Colon (tissue), 2 donors: ENCODE measurements at regions not wholly inside any gene's neighbourhood (a gene's known extent, or its start where the extent isn't known, plus 50 kb on each side); places are given as distances from the start of the nearest gene placed in this dataset.

Experiments
- FAIRE-seq: peaks from 2 replicates; lab custom pipeline; 2012; peaks lifted over from hg19 to GRCh38; lab: Jason Lieb, UNC
- donor health status: control.
- donor health status: control.

- no peak for FAIRE-seq
Observed at GRCh38 chr1:55572878-55573734, 357.9 kb upstream of the USP24 start.

- FAIRE-seq: no peak
Observed at GRCh38 chr1:55571767-55572166, 356.6 kb upstream of the USP24 start.

GRCh38 chr1:55569417-55569816 lies 354.3 kb upstream of the USP24 start:
- no peak for FAIRE-seq

GRCh38 chr1:55568732-55569131 lies 353.6 kb upstream of the USP24 start:
- FAIRE-seq: no peak

- FAIRE-seq: no peak
Observed at GRCh38 chr1:55560266-55560665, 345.1 kb upstream of the USP24 start.

- FAIRE-seq: no peak
Observed at GRCh38 chr1:55559842-55560241, 344.7 kb upstream of the USP24 start.

GRCh38 chr1:55559161-55559611 lies 344.0 kb upstream of the USP24 start:
- no peak for FAIRE-seq

- FAIRE-seq: no peak
Observed at GRCh38 chr1:55558515-55558914, 343.4 kb upstream of the USP24 start.

GRCh38 chr1:55555956-55556725 lies 341.0 kb upstream of the USP24 start:
- FAIRE-seq: no peak

GRCh38 chr1:55554611-55555010 lies 339.4 kb upstream of the USP24 start:
- no peak for FAIRE-seq

- no peak for FAIRE-seq
Observed at GRCh38 chr1:55552636-55553035, 337.5 kb upstream of the USP24 start.

- no peak for FAIRE-seq
Observed at GRCh38 chr1:55547405-55547804, 332.2 kb upstream of the USP24 start.

GRCh38 chr1:55546553-55546952 lies 331.4 kb upstream of the USP24 start:
- FAIRE-seq: no peak

- FAIRE-seq: no peak
Observed at GRCh38 chr1:55544826-55545225, 329.7 kb upstream of the USP24 start.

GRCh38 chr1:55542901-55543504 lies 327.8 kb upstream of the USP24 start:
- no peak for FAIRE-seq

- no peak for FAIRE-seq
Observed at GRCh38 chr1:55541296-55541695, 326.1 kb upstream of the USP24 start.

- no peak for FAIRE-seq
Observed at GRCh38 chr1:55539652-55540512, 324.7 kb upstream of the USP24 start.

- no peak for FAIRE-seq
Observed at GRCh38 chr1:55538428-55538827, 323.3 kb upstream of the USP24 start.

GRCh38 chr1:55536545-55536865 lies 321.3 kb upstream of the USP24 start:
- no peak for FAIRE-seq

- no peak for FAIRE-seq
Observed at GRCh38 chr1:55535724-55536544, 320.8 kb upstream of the USP24 start.

GRCh38 chr1:55534565-55535121 lies 319.5 kb upstream of the USP24 start:
- no peak for FAIRE-seq
